B cell (primary cell): ENCODE measurements at regions not wholly inside any gene's neighbourhood (a gene's known extent, or its start where the extent isn't known, plus 50 kb on each side); places are given as distances from the start of the nearest gene placed in this dataset.
"Not testable (repeated sequence)": the region's sequence is repeated elsewhere in the genome, so short reads cannot be mapped to it uniquely, and the experiment has no call there.

Experiments used
- CTCF ChIP-seq: fragments of 200-600 bp; IDR thresholded peaks from one replicate; pipeline ENCODE4 v1.8.0; 2022; ENCODE audit warnings: antibody characterized with exemption, mild to moderate bottlenecking
- EZH2 ChIP-seq: IDR thresholded peaks from 2 replicates; pipeline ENCODE4 v1.6.1; 2012; ENCODE audit warnings: borderline replicate concordance, low read depth, mild to moderate bottlenecking, moderate library complexity, low read length; ENCODE audit not compliant: insufficient read depth, poor library complexity, severe bottlenecking

DNA sequence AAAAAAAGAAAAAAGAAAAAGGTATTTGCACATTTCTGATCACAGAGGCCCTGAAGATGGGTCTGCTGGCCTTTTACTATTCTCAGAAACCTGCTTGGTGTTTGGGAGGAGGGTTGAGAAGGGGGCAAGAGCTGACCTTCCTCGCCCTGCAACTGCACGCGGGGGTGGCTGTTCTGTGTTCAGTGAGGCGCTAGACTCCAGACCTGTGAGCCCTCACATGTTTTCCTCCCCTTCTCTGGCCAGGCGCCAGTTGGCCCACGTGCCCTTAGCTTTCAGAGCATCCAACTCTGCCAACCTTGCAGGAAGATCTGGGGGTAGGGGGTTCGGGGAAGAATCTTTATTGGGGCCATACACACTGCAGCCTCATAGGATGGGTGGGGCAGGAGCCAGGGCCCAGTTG is 123.8 kb downstream of the SEPTIN7 start:
- not testable (repeated sequence) for TF ChIP-seq EZH2, CTCF
